GM23338 (cell line): ENCODE measurements at regions not wholly inside any gene's neighbourhood (a gene's known extent, or its start where the extent isn't known, plus 50 kb on each side); places are given as distances from the start of the nearest gene placed in this dataset.
"Not testable (repeated sequence)": the region's sequence is repeated elsewhere in the genome, so short reads cannot be mapped to it uniquely, and the experiment has no call there.

Experiments used
- ATAC-seq: fragments of 200-7000 bp; cut with Tn5 transposase; 3 replicates; pipeline ENCODE4 v1.9.1; 2020
- DNase-seq: peaks from one replicate; pipeline ENCODE4 v3.0.0-alpha.2; 2015; ENCODE audit warnings: low spot score
- H2AFZ ChIP-seq: fragments of 200-600 bp; sonication (generic); 2 replicates; pipeline ENCODE4 v1.8.0; 2016; ENCODE audit warnings: antibody characterized with exemption, mild to moderate bottlenecking, moderate library complexity
- H3F3A ChIP-seq: fragments of 200-600 bp; sonication (generic); replicated peaks from 2 replicates; pipeline ENCODE4 v1.8.0; 2017; ENCODE audit warnings: antibody characterized with exemption, mixed run types, low read depth
- H3K27ac ChIP-seq: fragments of 200-600 bp; sonication (generic); 2 replicates; pipeline ENCODE4 v1.6.1; 2016; ENCODE audit warnings: low read depth
- H3K27me3 ChIP-seq: fragments of 200-600 bp; sonication (generic); 2 replicates; pipeline ENCODE4 v1.8.0; 2016; ENCODE audit warnings: mild to moderate bottlenecking, mixed run types, moderate library complexity; ENCODE audit not compliant: insufficient read depth
- H3K36me3 ChIP-seq: fragments of 200-600 bp; sonication (generic); 2 replicates; pipeline ENCODE4 v1.8.0; 2016; ENCODE audit warnings: mild to moderate bottlenecking; ENCODE audit not compliant: insufficient read depth
- H3K4me1 ChIP-seq: fragments of 200-600 bp; sonication (generic); 2 replicates; pipeline ENCODE4 v1.8.0; 2016; ENCODE audit warnings: mild to moderate bottlenecking, moderate library complexity; ENCODE audit not compliant: insufficient read depth
- H3K4me2 ChIP-seq: fragments of 200-600 bp; sonication (generic); 2 replicates; pipeline ENCODE4 v1.7.1; 2017; ENCODE audit warnings: mixed run types
- H3K4me3 ChIP-seq: fragments of 200-600 bp; sonication (generic); 2 replicates; pipeline ENCODE4 v1.6.1; 2016; ENCODE audit warnings: mixed run types
- H3K79me2 ChIP-seq: fragments of 200-600 bp; sonication (generic); replicated peaks from 2 replicates; pipeline ENCODE4 v1.8.0; 2017; ENCODE audit warnings: mild to moderate bottlenecking; ENCODE audit not compliant: insufficient read depth
- H3K9me2 ChIP-seq: fragments of 200-600 bp; sonication (generic); 2 replicates; pipeline ENCODE4 v1.8.0; 2017; ENCODE audit not compliant: insufficient read depth
- H4K20me1 ChIP-seq: fragments of 200-600 bp; sonication (generic); replicated peaks from 2 replicates; pipeline ENCODE4 v1.8.0; 2017; ENCODE audit warnings: mild to moderate bottlenecking; ENCODE audit not compliant: insufficient read depth
- H3K27ac Mint-ChIP-seq: 2 replicates; pipeline ENCODE4 v1.8.0; 2020; ENCODE audit warnings: inconsistent platforms, mild to moderate bottlenecking, moderate library complexity, mixed read lengths
- H3K27me3 Mint-ChIP-seq: 3 replicates; pipeline ENCODE4 v1.8.0; 2022; ENCODE audit warnings: low read depth, mild to moderate bottlenecking, moderate library complexity, mixed read lengths, inconsistent platforms; ENCODE audit not compliant: insufficient read depth, poor library complexity
- H3K36me3 Mint-ChIP-seq: 3 replicates; pipeline ENCODE4 v1.8.0; 2021; ENCODE audit warnings: low read depth, mild to moderate bottlenecking, inconsistent platforms, moderate library complexity, mixed read lengths
- H3K4me1 Mint-ChIP-seq: 3 replicates; pipeline ENCODE4 v1.8.0; 2020; ENCODE audit warnings: mild to moderate bottlenecking, inconsistent platforms, mixed read lengths
- H3K4me3 Mint-ChIP-seq: 3 replicates; pipeline ENCODE4 v1.8.0; 2021; ENCODE audit warnings: moderate library complexity, mild to moderate bottlenecking, inconsistent platforms, mixed read lengths
- H3K9me3 Mint-ChIP-seq: 3 replicates; pipeline ENCODE4 v1.8.0; 2020; ENCODE audit warnings: moderate library complexity, mild to moderate bottlenecking, inconsistent platforms, mixed read lengths
- CREB1 ChIP-seq: fragments of 250-450 bp; sonication (Bioruptor Pico); IDR thresholded peaks from 2 replicates; pipeline ENCODE4 v1.5.0; 2020; ENCODE audit warnings: low read depth, mild to moderate bottlenecking, moderate library complexity
- CTCF ChIP-seq, 2 experiments: fragments of 200-600 bp in 1 of 2; sonication (generic) in 1 of 2; conservative IDR thresholded peaks; 2 replicates each; pipeline versions ENCODE4 v1.5.1 to v1.6.1; 2016 to 2017; ENCODE audit warnings: antibody characterized with exemption in 2 of 2, low read depth in 2 of 2, mild to moderate bottlenecking in 2 of 2, moderate library complexity in 1 of 2
- ETS1 ChIP-seq: IDR thresholded peaks from 2 replicates; pipeline ENCODE4 v1.6.1; 2016; ENCODE audit warnings: antibody characterized with exemption
- EZH2 ChIP-seq: fragments of 200-600 bp; sonication (generic); IDR thresholded peaks from one replicate; pipeline ENCODE4 v1.8.0; 2017; ENCODE audit warnings: antibody characterized with exemption, mild to moderate bottlenecking, low read depth; ENCODE audit not compliant: unreplicated experiment
- EZH2phosphoT487 ChIP-seq: fragments of 200-600 bp; sonication (generic); IDR thresholded peaks from one replicate; pipeline ENCODE4 v1.8.1; 2018; ENCODE audit warnings: antibody characterized with exemption; ENCODE audit not compliant: unreplicated experiment
- JUNB ChIP-seq: IDR thresholded peaks from one replicate; pipeline ENCODE4 v1.6.1; 2016; ENCODE audit warnings: antibody characterized with exemption; ENCODE audit not compliant: unreplicated experiment
- NANOG ChIP-seq: IDR thresholded peaks from 2 replicates; pipeline ENCODE4 v1.6.1; 2016; ENCODE audit warnings: antibody characterized with exemption, borderline replicate concordance
- REST ChIP-seq: IDR thresholded peaks from one replicate; pipeline ENCODE4 v1.6.1; 2018; ENCODE audit warnings: antibody characterized with exemption; ENCODE audit not compliant: unreplicated experiment
- ZNF114 ChIP-seq: fragments of 250-450 bp; sonication (Bioruptor Pico); IDR thresholded peaks from 2 replicates; pipeline ENCODE4 v1.5.0; 2020; ENCODE audit warnings: mild to moderate bottlenecking, moderate library complexity
- ZNF462 ChIP-seq: fragments of 250-450 bp; sonication (Bioruptor Pico); IDR thresholded peaks from 2 replicates; pipeline ENCODE4 v1.5.0; 2020; ENCODE audit warnings: mild to moderate bottlenecking, moderate library complexity

GRCh38 chr12:65731771-65732170, 92.5 kb upstream of the HMGA2 start:
- Histone ChIP-seq H2AFZ (peak overlapping the region; percentile 38), H3F3A (peaks cover 5% of the 10 kb centered on the region; the same call in 1 of the 2 replicates), H4K20me1 (no peaks in the 10 kb centered on the region), H3K79me2 (no peaks in the 10 kb centered on the region), H3K36me3 (no peaks in the 10 kb centered on the region), H3K4me3 (no peak overlapping the region), H3K27ac (no peak overlapping the region), H3K27me3 (peaks cover 41% of the 10 kb centered on the region), H3K4me2 (no peak overlapping the region), H3K4me1 (peaks cover 6% of the 10 kb centered on the region; the same call in 1 of the 2 replicates), H3K9me2 (no peaks in the 10 kb centered on the region)
- H3K36me3 Mint-ChIP-seq: no peaks in the 10 kb centered on the region; the same call in 2 of the 3 replicates
- TF ChIP-seq JUNB (no peak), CTCF (conservative IDR thresholded peaks at IDR 0.05; ENCODE audit: low read depth in 2 of 2) (no peak), ZNF114 (CRISPR knock-in tag) (no peak), CREB1 (CRISPR knock-in tag) (no peak), ETS1 (no peak), REST (no peak), EZH2 (no peak), EZH2phosphoT487 (no peak), NANOG (no peak), ZNF462 (CRISPR knock-in tag) (no peak)
- peaks cover 19% of the 10 kb centered on the region for H3K27me3 Mint-ChIP-seq
- no peak overlapping the region for H3K4me3 Mint-ChIP-seq
- ATAC-seq (no peak), DNase-seq (no peak)
- no peak overlapping the region for H3K27ac Mint-ChIP-seq
- H3K9me3 Mint-ChIP-seq: no peaks in the 10 kb centered on the region
- H3K4me1 Mint-ChIP-seq: peaks cover 10% of the 10 kb centered on the region

GRCh38 chr12:65733643-65734042, 90.6 kb upstream of the HMGA2 start:
- DNase-seq, H3K4me3 Mint-ChIP-seq, H3K4me1 Mint-ChIP-seq, H3K9me3 Mint-ChIP-seq, H3K79me2 ChIP-seq, H3K27ac ChIP-seq, H3K4me3 ChIP-seq, H3K9me2 ChIP-seq, H3K36me3 ChIP-seq, ATAC-seq, H3K4me1 ChIP-seq, H2AFZ ChIP-seq, H3K4me2 ChIP-seq, H3K36me3 Mint-ChIP-seq, H4K20me1 ChIP-seq, H3F3A ChIP-seq, H3K27ac Mint-ChIP-seq: not testable (repeated sequence)
- H3K27me3 ChIP-seq: peaks cover 27% of the 10 kb centered on the region
- peaks cover 16% of the 10 kb centered on the region for H3K27me3 Mint-ChIP-seq
